ENCODE measurements at regions not wholly inside any gene's neighbourhood (a gene's known extent, or its start where the extent isn't known, plus 50 kb on each side); places are given as distances from the start of the nearest gene placed in this dataset.
"Not testable (repeated sequence)": the region's sequence is repeated elsewhere in the genome, so short reads cannot be mapped to it uniquely, and the experiment has no call there.

DNA sequence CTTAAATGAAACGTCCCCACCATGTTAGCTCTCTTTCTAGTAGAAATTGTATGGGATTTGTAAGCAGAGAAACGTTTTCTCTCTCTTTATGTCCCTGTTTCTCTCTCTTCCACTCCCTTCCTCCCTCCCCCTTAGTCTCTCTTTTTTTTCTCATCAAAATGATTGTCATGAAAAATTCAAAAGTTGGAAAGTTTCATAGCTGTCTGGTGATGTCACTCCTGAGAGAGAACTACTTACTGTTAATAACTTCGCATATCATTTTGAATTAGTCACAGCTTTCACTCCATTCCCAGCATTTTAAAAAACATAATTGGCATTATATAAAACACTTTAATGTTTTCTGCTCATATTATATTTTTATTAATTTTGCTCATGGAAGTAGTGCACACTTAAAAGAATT lies 331.1 kb downstream of the C3orf38 start:
- no peak for DNase-seq (ENCODE audit: low read depth)
- no peak overlapping the region for H3K4me3 ChIP-seq (ENCODE audit: low read depth, low read length)

DNA sequence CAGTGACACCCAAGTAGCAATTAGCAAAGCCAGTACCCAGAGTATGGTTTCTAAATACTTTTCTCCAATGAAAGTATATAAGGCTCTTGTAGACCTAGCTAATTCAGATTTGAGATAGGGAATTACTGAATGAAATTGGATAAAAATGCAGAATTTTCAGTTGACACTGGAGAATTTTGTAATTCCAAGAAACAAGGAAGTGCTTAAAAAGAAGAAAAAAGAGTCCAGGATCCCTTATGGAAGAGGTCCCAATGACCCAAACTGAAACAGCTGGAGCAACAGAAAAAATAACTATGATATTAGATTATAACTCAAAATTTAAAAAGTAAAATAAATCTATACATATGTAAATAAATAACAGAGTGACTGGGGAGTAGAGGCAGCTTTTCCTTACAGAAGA lies 335.2 kb downstream of the C3orf38 start:
- no peak overlapping the region for H3K4me3 ChIP-seq (ENCODE audit: low read depth, low read length)
- no peak for DNase-seq (ENCODE audit: low read depth)
- TF ChIP-seq, protein P1, sequence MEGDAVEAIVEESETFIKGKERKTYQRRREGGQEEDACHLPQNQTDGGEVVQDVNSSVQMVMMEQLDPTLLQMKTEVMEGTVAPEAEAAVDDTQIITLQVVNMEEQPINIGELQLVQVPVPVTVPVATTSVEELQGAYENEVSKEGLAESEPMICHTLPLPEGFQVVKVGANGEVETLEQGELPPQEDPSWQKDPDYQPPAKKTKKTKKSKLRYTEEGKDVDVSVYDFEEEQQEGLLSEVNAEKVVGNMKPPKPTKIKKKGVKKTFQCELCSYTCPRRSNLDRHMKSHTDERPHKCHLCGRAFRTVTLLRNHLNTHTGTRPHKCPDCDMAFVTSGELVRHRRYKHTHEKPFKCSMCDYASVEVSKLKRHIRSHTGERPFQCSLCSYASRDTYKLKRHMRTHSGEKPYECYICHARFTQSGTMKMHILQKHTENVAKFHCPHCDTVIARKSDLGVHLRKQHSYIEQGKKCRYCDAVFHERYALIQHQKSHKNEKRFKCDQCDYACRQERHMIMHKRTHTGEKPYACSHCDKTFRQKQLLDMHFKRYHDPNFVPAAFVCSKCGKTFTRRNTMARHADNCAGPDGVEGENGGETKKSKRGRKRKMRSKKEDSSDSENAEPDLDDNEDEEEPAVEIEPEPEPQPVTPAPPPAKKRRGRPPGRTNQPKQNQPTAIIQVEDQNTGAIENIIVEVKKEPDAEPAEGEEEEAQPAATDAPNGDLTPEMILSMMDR (IDR thresholded peaks at IDR 0.05; ENCODE audit: insufficient read depth, low read depth, low read length, missing control alignments): no peak

More for the DNA sequence above, 331.1 kb downstream of the C3orf38 start:
- TF ChIP-seq, protein P1 (IDR thresholded peaks at IDR 0.05; ENCODE audit: insufficient read depth, low read depth, low read length, missing control alignments): no peak

DNA sequence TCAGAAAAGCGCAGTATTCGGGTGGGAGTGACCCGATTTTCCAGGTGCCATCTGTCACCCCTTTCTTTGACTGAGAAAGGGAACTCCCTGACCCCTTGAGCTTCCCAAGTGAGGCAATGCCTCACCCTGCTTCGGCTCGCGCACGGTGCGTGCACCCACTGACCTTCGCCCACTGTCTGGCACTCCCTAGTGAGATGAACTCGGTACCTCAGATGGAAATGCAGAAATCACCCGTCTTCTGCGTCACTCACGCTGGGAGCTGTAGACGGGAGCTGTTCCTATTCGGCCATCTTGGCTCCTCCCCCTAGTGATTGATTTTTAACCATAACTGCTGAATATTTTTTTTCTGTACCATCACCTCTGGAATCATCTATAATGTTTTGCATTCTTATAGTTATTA lies 359.1 kb downstream of the C3orf38 start:
- not testable (repeated sequence) for H3K4me3 ChIP-seq (ENCODE audit: low read depth, low read length); DNase-seq (ENCODE audit: low read depth)

- TF ChIP-seq, protein P1 (IDR thresholded peaks at IDR 0.05; ENCODE audit: insufficient read depth, low read depth, low read length, missing control alignments): no peak
- no peak overlapping the region for H3K4me3 ChIP-seq (ENCODE audit: low read depth, low read length)
- DNase-seq (ENCODE audit: low read depth): no peak
These were observed 359.8 kb downstream of the C3orf38 start for GRCh38 chr3:88509582-88509981.

DNA sequence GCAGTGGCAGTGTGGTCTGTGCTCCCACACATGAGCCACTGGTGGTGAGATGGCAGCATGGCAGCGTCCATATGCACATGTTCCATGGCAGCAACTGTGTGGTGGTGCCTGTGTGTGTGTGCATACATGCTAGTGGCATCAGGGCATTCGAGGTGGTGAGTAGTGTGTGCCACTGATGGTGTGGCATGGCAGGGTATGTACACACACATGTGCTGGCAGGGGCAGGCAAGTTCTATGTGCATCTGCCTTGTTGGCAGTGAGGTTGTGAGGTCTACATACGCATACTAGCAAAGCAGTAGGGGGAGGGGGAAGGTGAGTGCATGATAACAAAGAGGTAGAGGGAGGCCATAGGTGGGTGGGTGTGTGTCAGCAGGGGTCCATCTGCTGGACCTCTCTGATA lies 378.7 kb downstream of the C3orf38 start:
- TF ChIP-seq, protein P1 (IDR thresholded peaks at IDR 0.05; ENCODE audit: insufficient read depth, low read depth, low read length, missing control alignments): no peak
- no peak overlapping the region for H3K4me3 ChIP-seq (ENCODE audit: low read depth, low read length)
- no peak for DNase-seq (ENCODE audit: low read depth)

DNA sequence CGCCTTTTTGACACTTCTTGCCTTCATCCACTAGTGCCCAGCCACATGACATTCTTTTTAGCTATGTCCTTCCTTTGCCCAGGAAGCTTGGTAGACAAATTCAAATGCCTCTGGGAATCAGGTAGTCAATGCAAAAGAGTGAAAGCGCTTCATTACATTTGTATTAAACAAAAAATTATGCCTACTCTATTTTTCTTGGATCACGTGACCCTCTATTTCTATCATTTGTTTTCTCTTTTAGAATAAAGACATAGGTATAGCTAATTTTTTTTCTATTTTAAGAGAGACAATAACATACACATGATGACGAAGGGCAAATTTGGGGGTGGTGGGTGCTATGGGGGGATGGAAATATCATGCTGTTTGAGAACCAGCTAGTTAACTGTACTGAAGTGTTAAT lies 384.8 kb downstream of the C3orf38 start:
- TF ChIP-seq, protein P1 (IDR thresholded peaks at IDR 0.05; ENCODE audit: insufficient read depth, low read depth, low read length, missing control alignments): no peak
- no peak for DNase-seq (ENCODE audit: low read depth)
- H3K4me3 ChIP-seq (ENCODE audit: low read depth, low read length): no peak overlapping the region

DNA sequence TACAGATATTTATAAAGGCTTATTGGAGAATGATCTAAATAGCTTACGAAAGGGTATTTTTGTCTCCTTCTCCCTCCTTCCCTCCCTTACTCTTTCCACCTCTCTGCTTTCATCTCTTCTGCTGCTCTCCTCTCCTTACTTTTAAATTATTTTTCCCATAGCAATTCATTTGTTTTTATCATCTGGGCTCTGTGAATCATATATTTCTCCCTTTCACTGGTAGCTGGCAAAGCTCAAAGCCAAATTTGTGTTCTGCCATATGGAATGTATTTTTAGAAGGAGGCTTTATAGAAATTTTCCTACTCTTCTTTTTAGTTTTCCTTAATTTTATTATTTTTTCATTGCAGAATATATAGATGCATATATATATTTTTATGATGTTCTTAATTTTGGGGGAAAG lies 385.8 kb downstream of the C3orf38 start:
- DNase-seq (ENCODE audit: low read depth): no peak
- H3K4me3 ChIP-seq (ENCODE audit: low read depth, low read length): no peak overlapping the region
- TF ChIP-seq, protein P1 (IDR thresholded peaks at IDR 0.05; ENCODE audit: insufficient read depth, low read depth, low read length, missing control alignments): no peak
